HG03097 (cell line): ENCODE measurements at regions not wholly inside any gene's neighbourhood (a gene's known extent, or its start where the extent isn't known, plus 50 kb on each side); places are given as distances from the start of the nearest gene placed in this dataset.
"Not testable (repeated sequence)": the region's sequence is repeated elsewhere in the genome, so short reads cannot be mapped to it uniquely, and the experiment has no call there.

Experiments used
- ATAC-seq: cut with Tn5 transposase; IDR thresholded peaks from one replicate; pipeline ENCODE4 v1.9.1; 2021; ENCODE audit not compliant: unreplicated experiment, low FRiP score

- not testable (repeated sequence) for ATAC-seq
Observed at GRCh38 chr14:105705862-105706700, 179.7 kb downstream of the TMEM121 start.

DNA sequence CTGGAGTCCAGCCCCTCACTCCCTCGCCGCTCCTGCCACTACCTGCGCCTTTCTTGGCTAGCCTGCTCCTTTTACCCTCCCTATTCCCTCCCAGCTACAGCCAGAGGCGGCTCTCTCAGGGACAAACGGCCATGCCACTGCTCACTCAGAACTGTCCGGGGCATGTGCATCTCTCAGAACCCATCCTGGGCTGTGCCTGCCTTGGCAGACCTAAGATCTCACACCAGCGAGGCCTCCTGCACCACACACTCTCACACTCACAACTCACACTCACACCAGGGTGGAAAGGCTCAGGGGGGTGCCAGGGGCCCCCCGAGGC, 180.3 kb downstream of the TMEM121 start:
- ATAC-seq, result not testable (repeated sequence)

- ATAC-seq, result not testable (repeated sequence)
Observed at GRCh38 chr14:105707099-105707498, 180.7 kb downstream of the TMEM121 start.

DNA sequence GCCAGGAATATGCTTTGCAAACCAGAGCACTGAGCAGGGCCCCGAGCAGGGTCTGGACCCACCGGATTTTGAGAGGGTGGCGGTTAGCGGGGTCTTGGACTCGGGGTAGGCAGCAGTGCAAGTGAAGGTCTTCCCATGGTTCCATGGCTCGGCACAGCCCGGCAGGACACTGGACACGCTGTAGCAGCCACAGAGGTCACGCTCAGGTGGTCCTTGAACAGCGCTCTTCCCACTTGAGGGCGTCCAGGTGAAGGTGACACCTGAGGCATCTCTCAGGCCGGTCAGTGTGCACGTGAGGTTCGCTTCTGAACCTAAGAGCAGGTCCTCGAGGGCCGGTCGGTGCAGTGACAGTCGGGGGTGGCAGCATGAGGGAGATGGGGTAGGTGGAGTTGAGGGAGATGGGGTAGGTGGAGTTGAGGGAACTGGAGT, 181.4 kb downstream of the TMEM121 start:
- not testable (repeated sequence) for ATAC-seq

- not testable (repeated sequence) for ATAC-seq
Observed at GRCh38 chr14:105708251-105709134, 182.1 kb downstream of the TMEM121 start.

DNA sequence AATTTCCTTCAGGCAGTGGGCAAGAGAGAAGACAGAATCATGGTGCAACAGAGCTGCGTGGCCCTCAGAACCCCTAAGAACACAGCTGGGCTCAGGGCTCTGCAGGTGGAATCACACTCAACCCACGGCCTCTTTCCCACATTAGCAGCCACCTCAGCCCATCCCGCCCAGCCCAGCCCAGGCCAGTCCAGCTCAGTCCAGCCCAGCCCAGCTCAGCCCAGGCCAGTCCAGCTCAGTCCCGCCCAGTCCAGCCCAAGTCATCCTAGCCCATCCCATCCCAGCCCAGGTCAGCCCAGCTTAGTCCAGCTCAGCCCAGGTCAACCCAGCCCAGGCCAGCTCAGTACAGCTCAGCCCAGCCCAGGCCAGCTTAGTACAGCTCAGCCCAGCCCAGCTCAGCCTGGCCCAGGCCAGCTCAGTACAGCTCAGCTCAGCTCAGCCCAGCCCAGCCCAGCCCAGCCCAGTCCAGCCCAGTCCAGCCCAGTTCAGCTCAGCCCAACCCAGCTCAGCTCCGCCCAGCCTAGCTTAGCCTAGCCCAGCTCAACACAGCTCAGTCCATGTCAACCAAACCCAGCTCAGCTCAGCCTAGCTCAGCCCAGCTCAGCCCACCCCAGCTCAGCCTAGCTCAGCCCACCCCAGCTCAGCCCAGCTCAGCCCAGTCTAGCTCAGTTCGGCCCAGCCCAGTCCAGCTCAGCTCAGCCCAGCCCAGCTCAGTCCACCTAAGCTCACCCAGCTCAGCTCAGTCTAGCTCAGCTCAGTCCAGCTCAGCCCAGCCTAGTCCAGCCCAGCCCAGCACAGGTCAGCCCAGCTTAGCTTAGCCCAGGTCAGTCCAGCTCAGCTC, 183.1 kb downstream of the TMEM121 start:
- no peak for ATAC-seq

DNA sequence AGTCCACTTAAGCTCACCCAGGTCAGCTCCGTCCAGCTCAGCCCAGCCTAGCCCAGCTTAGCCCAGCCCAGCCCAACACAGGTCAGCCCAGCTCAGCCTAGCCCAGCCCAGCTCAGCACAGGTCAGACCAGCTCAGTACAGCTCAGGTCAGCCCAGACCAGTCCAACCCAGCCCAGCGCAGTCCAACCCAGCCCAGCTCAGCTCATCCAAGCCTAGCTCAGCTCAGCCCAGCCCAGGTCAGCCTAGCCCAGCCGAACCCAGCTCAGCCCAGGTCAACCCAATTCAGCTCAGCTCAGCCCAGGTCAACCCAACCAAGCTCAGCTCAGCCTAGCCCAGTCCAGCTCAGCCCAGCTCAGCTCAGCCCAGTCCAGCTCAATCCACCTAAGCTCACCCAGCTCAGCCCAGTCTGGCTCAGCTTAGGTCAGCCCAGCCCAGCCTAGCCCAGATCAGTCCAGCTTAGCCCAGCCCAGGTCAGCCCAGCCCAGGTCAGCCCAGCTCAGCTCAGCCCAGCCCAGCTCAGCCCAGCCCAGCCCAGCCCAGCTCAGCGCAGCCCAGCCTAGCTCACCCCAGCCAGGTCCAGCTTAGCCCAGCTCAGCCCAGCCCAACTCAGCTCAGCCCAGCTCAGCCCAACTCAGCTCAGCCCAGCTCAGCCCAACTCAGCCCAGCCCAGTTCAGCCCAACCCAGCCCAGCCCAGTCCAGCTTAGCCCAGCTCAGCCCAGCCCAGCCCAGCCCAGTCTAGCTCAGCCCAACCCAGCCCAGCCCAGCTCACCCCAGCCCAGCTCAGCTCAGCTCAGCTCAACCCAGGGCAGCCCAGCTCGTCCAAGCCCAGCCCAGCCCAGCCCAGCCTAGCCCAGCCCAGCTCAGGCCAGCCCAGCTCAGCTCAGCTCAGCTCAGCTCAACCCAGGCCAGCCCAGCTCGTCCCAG, 184.0 kb downstream of the TMEM121 start:
- no peak for ATAC-seq

- no peak for ATAC-seq
Observed at GRCh38 chr14:105711044-105711620, 184.7 kb downstream of the TMEM121 start.

GRCh38 chr14:105711841-105712460, 185.6 kb downstream of the TMEM121 start:
- ATAC-seq, result no peak

GRCh38 chr14:105712670-105713069, 186.3 kb downstream of the TMEM121 start:
- not testable (repeated sequence) for ATAC-seq

GRCh38 chr14:105713160-105713559, 186.8 kb downstream of the TMEM121 start:
- not testable (repeated sequence) for ATAC-seq

DNA sequence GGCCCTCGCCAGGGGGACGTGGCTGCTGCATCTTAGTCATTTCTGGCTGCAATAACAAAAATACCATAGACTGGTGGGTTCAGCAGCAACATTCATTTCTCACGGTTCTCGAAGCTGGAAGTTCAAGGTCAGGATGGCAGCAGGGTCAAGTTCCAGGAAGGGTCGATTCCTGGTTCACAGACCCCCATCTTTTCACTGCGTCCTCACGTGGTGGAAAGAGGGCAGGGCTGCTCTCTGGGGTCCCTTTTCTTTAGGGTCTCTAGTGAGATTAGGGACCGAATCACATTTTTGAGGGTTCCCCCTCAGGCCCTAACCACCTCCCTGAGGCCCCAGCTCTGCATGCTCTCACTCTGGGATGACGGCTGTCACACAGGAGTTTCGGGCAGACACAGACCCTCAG, 187.5 kb downstream of the TMEM121 start:
- ATAC-seq, result not testable (repeated sequence)

DNA sequence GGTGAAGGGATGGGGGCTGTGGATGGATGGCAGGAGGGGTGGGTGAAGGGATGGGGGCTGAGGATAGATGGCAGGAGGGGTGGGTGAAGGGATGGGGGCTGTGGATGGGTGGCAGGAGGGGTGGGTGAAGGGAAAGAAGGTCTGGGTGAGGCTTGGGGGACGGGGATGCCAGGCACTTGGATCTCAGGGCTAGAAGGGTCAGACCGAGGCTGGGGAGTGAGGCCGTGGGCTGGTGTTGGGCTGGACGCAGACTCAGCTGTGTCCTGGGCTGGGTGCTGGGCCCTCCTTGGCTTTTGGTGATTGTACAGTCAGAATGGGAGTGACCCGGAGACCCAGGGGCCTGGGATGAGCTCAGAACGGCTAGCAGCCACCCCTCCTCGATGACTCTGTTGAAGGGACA, 192.4 kb downstream of the TMEM121 start:
- ATAC-seq, result not testable (repeated sequence)

GRCh38 chr14:105720106-105720505, 193.7 kb downstream of the TMEM121 start:
- ATAC-seq, result not testable (repeated sequence)

DNA sequence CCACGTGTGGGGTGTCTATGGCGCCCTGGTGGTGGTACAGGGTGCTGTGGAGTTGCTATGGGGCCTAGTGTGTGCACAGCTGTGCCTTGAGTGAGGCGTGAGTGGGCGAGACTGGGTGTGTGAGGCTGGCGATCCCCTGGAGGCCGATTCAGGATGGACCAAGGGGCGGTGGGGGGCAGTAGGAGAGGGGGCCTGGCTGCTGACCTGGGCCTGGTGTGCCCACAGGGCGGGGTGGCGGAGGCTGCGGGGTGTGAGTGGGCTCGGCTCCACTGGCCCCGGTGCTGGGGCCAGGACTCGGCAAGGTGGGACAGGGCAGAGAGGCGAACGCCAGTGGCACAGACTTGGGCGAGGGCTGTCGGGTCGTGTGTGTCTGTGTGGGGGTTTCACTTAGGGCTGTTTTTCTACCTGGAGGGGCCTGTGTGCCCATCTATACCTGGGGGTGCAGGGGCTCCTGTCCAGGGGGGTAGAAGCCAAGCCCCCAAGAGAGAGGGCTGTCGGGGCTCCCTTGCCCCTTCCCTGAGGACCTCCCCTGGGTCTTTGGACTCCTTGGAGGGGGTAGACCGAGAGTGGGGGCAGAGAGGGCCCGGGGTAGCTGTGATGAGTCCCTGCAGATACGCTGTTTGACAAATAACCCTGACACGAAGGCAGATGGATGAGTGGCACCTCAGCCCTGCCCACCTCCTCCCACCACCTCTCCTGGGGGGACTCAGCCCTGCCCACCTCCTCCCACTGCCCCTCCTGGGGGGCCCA, 194.6 kb downstream of the TMEM121 start:
- ATAC-seq, result not testable (repeated sequence)

- not testable (repeated sequence) for ATAC-seq
Observed at GRCh38 chr14:105721602-105721970, 195.2 kb downstream of the TMEM121 start.

DNA sequence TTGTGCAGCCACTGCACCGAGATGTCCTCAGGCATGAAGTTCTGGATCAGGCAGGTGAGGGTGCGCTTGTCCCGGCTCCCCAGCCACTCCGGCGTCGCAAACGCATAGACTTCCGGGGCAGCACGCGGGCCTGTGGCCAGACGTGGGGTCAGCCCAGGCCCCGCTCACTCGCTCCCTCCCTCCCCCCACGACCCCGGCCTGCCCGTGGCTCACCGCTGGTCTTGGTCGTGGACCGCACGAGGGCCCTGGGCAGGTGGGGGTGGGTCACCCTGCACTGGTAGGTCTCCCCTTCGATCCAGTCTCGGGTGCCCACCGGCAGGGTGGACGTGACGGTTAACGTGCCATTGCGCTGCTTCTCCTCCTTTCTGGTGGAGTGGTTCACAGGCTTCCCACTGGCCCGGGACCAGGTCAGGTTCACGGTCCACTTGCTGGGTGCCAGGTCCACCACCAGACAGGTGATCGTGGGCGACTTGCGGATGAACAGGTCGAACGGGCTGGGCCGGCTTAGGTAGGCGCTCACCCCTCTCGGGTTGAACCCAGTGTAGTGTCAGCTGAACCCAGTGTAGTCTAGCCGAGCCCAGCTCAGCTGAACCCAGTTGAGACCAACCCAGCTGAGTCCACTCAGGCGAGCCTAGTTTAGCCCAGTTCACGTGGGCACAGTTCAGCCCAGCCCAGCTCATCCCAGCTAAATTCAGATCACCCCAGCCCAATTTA, 195.8 kb downstream of the TMEM121 start:
- ATAC-seq, result not testable (repeated sequence)
